Activated CD4-positive, alpha-beta T cell treated with anti-CD3 and anti-CD28 coated beads, Interleukin-2, amount 50 U/mL, for 48 hours (primary cell): ENCODE measurements at regions not wholly inside any gene's neighbourhood (a gene's known extent, or its start where the extent isn't known, plus 50 kb on each side); places are given as distances from the start of the nearest gene placed in this dataset.

ENCODE experiments used
- DNase-seq, 2 experiments: peaks; one replicate each; pipeline ENCODE4 v3.0.0-alpha.2; 2020

DNA sequence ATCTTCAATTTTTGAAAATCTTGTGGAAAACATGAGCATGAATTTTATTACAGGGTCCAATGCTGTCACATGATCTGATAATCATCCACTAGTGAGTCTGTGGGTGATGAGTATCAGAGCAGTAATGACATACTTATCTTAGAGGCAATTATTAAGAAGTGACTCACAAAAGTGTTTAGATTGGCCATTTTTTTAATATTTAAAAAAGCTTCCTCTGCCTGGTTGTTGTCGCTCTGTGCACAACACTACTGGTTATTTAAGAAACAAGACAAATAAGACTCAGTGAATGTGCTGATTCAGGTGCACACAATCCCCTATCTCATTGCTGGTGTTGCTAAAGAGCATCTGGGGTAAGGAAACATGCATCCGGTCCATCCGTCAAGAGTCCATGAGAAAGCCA is 665.8 kb upstream of the ZEB2 start:
- no peak for DNase-seq

- DNase-seq: no peak
These were observed 665.1 kb upstream of the ZEB2 start for GRCh38 chr2:145184741-145185651.

DNA sequence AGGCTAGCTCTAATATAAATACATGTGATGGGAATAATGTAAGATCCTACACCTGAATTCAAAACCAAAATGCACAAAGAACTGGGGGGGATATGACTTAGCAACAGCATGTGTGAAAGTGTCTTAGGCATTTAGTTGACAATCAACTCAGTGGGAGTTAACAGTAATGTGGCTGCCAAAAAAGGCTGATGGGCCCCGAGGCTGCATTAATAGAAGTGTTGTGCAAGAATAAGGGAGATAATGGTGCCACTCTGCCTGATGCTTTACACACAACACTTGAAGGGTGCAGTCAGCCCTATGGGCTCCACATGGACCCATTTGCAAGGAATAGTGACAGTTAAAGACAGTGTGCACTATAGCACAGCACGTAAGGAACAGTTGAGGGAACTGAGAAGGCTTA is 649.4 kb upstream of the ZEB2 start:
- DNase-seq: no peak

DNA sequence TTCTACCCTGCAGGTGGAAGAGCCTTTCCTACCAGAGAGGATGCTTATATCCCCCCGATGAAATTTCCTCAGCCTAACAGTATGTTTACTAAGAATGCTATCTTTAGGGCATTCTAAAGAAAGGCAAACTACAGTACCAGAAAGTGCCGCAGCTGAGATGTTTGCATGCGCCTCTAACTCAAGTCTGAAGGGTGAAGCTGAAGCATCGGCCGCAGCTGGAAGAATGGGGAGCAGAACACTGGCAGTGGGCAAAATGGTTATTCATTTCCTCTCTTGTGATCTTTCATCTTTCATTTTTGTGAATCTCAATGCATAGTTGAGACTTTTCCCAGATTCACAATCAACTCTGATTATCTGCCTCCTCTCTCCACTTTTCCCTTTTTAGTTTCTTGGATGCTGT is 648.2 kb upstream of the ZEB2 start:
- DNase-seq: no peak

- no peak for DNase-seq
These were observed 646.9 kb upstream of the ZEB2 start for GRCh38 chr2:145166731-145167302.

- DNase-seq: no peak
These were observed 641.7 kb upstream of the ZEB2 start for GRCh38 chr2:145161656-145162055.

DNA sequence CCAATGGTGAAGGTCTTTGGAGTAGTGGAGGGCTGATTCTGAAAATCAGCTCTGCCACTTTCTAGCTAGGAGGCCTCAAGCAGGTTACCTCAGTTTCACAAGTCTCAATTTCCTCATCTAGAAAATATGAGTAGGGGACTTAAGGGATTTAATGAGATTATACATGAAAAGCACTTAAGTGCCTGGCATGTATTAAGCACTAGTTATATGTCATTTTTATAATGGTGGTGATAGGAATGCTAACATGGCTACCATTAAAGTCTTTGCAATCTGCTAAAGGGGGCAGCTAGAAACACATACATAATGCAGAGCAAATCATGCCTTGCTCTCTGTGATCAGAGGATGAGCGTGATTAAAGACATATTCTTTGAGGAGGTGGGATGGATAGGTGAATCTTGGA is 640.9 kb upstream of the ZEB2 start:
- no peak for DNase-seq

DNA sequence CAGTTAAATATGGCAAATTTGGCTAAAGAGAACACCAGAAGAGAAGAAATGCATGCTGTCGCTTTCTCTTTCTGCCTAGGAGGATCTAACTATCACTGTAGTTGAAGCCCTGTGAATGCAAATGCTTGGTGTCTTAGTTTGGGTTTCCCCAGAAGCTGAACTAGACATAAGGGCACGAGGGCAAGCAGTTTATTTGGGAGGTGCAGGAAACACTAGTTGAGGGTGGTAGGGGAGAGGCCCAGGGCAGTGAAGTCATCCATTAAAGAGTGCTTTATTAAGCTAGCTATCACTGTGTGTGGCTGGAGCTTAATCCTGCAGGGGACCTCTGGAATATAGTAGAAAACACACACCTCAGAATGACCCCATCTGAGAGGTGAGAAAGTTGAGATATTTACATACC is 639.8 kb upstream of the ZEB2 start:
- DNase-seq: no peak

- DNase-seq: no peak
These were observed 638.0 kb upstream of the ZEB2 start for GRCh38 chr2:145157741-145158591.

GRCh38 chr2:145157036-145157675 is 637.2 kb upstream of the ZEB2 start:
- no peak for DNase-seq

GRCh38 chr2:145156199-145156598 is 636.3 kb upstream of the ZEB2 start:
- no peak for DNase-seq

DNA sequence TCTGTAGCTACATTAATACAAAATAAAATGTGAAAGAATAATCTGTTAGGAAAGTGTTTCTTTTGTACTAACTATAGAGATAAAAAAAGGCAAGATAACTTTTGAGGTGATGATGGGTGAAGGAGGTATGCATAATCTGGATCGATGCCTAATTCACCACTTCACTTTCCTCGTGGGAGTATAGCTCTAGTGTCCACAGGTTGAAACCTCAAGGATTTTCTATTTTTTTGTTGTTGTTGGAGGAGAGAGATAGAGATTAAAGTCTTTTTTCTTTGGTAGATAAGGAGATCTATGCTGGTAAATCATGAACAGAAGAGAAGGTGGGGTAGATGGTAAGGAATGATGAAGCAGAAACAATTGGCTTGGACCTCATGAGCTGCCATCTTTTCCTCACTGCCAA is 635.3 kb upstream of the ZEB2 start:
- DNase-seq: no peak

DNA sequence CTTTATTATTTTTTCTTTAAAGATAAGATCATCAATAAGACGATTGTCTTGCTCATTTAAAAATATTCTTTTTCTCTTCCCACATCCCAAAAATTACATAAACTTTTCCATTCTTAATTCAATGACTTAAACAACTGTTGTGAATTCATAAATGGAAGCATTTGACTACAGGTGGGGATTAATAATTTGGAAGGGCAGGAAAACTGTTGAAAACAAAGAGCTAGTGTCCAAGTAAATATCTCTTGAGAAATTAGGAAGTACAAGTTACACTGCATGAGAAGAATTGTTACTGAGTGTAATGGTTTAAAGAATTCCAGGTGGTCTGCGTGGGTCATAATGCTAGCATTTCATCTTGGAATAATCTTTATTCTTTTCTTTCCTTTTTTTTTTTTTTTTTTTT is 634.8 kb upstream of the ZEB2 start:
- no peak for DNase-seq

- DNase-seq: no peak
These were observed 626.8 kb upstream of the ZEB2 start for GRCh38 chr2:145146691-145147090.

GRCh38 chr2:145144131-145144728 is 624.3 kb upstream of the ZEB2 start:
- no peak for DNase-seq

GRCh38 chr2:145141981-145142380 is 622.1 kb upstream of the ZEB2 start:
- DNase-seq: no peak

- DNase-seq: no peak
These were observed 620.7 kb upstream of the ZEB2 start for GRCh38 chr2:145140658-145141057.

DNA sequence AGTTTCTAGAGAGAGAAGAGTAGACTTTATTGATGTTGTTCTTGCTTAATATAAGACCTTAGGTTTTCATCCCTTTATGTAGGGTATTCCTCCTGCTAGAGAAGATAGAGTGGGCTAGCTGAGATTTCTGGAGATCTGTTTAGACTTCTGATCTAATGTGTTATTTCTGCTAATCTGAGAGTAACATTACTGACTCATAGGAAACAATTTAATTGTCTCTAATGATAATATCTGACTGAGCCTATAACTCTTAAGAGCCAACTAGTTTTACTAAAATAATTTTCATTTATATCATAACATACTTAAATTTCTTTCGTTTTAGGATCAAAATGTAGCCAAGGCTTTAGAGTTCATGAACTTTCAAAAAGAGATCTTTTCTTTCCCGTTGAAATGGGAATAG is 618.7 kb upstream of the ZEB2 start:
- no peak for DNase-seq

GRCh38 chr2:145137901-145138300 is 618.0 kb upstream of the ZEB2 start:
- DNase-seq: no peak

GRCh38 chr2:145137211-145137610 is 617.3 kb upstream of the ZEB2 start:
- no peak for DNase-seq

DNA sequence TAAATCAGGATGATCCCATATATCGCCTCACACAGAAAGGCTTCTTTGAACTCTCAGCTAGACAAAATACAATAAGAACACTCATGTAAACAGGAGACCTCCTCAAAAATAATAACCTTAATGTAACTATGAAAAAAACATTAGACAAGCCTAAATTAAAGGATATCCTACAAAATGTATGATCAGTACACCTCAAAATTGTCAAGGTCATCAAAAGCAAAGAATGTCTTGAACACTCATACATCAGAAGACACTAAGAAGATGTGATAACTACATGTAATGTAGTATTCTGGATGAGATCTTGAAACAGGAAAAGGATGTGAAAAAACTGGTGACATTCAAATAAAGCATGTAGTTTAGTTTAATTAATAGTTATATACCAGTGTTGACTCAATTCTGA is 616.8 kb upstream of the ZEB2 start:
- DNase-seq: no peak

GRCh38 chr2:145126146-145126545 is 606.2 kb upstream of the ZEB2 start:
- no peak for DNase-seq

GRCh38 chr2:145124085-145124484 is 604.2 kb upstream of the ZEB2 start:
- DNase-seq: no peak
